Transverse colon (tissue), 3 donors: ENCODE measurements at regions not wholly inside any gene's neighbourhood (a gene's known extent, or its start where the extent isn't known, plus 50 kb on each side); places are given as distances from the start of the nearest gene placed in this dataset.

Experiments used
- POLR2A ChIP-seq: fragments of 450-650 bp; IDR thresholded peaks from one replicate; pipeline ENCODE4 v1.6.1; 2016; ENCODE audit warnings: antibody characterized with exemption, mild to moderate bottlenecking, moderate library complexity
- POLR2AphosphoS5 ChIP-seq, 3 donors: sonication (generic); formaldehyde crosslinking; IDR thresholded peaks; one replicate each; pipeline ENCODE4 v1.6.1; 2016; ENCODE audit warnings: antibody characterized with exemption in 3 of 3

- TF ChIP-seq POLR2AphosphoS5 (IDR thresholded peaks at IDR 0.05), result no peak
- no peak for TF ChIP-seq POLR2A
Observed at GRCh38 chr12:19572920-19573558, 133.7 kb downstream of the AEBP2 start.
